Peyer's patch (tissue), 4 donors: ENCODE measurements at regions not wholly inside any gene's neighbourhood (a gene's known extent, or its start where the extent isn't known, plus 50 kb on each side); places are given as distances from the start of the nearest gene placed in this dataset.

Experiments
- POLR2A ChIP-seq, 2 donors: fragments of 450-650 bp; IDR thresholded peaks; one replicate each; pipeline ENCODE4 v1.5.1; 2017; ENCODE audit warnings: antibody characterized with exemption in 2 of 2, mild to moderate bottlenecking in 2 of 2, moderate library complexity in 2 of 2
- TF ChIP-seq, protein P1 (sequence below), 6 experiments: fragments of 450-650 bp in 4 of 6; fragments of 200-600 bp in 2 of 6; sonication (generic) in 1 of 6; IDR thresholded peaks; one replicate each; pipeline ENCODE4 v1.5.1; 2017 to 2019; ENCODE audit warnings: antibody characterized with exemption in 6 of 6, mild to moderate bottlenecking in 3 of 6, moderate library complexity in 1 of 6

DNA sequence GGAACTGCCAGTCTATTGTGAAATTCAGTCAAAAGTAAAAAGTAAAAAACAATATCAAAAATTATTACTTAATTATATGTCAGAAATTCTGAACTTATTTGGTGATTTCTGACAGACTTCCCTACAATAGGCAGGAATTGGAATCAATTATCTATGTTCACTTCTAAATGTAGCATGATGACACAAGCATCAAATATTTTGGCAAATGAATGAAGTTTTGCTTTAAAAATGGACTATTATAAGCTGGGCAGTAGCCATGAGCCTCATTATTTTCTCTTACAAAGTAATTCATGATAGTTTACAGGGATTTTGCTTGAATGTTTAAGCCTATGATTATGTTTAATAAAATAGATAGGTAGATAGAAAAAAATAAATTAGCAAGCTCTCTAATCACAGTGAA is 582.6 kb downstream of the SLITRK6 start:
- TF ChIP-seq, protein P1, sequence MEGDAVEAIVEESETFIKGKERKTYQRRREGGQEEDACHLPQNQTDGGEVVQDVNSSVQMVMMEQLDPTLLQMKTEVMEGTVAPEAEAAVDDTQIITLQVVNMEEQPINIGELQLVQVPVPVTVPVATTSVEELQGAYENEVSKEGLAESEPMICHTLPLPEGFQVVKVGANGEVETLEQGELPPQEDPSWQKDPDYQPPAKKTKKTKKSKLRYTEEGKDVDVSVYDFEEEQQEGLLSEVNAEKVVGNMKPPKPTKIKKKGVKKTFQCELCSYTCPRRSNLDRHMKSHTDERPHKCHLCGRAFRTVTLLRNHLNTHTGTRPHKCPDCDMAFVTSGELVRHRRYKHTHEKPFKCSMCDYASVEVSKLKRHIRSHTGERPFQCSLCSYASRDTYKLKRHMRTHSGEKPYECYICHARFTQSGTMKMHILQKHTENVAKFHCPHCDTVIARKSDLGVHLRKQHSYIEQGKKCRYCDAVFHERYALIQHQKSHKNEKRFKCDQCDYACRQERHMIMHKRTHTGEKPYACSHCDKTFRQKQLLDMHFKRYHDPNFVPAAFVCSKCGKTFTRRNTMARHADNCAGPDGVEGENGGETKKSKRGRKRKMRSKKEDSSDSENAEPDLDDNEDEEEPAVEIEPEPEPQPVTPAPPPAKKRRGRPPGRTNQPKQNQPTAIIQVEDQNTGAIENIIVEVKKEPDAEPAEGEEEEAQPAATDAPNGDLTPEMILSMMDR (IDR thresholded peaks at IDR 0.05) = no peak
- TF ChIP-seq POLR2A (IDR thresholded peaks at IDR 0.05) = no peak
